HG02840 (cell line): ENCODE measurements at regions not wholly inside any gene's neighbourhood (a gene's known extent, or its start where the extent isn't known, plus 50 kb on each side); places are given as distances from the start of the nearest gene placed in this dataset.

ENCODE experiments used
- ATAC-seq: cut with Tn5 transposase; IDR thresholded peaks from one replicate; pipeline ENCODE4 v1.9.1; 2021; ENCODE audit warnings: mild to moderate bottlenecking, moderate library complexity, moderate number of reproducible peaks; ENCODE audit not compliant: unreplicated experiment, low FRiP score

DNA sequence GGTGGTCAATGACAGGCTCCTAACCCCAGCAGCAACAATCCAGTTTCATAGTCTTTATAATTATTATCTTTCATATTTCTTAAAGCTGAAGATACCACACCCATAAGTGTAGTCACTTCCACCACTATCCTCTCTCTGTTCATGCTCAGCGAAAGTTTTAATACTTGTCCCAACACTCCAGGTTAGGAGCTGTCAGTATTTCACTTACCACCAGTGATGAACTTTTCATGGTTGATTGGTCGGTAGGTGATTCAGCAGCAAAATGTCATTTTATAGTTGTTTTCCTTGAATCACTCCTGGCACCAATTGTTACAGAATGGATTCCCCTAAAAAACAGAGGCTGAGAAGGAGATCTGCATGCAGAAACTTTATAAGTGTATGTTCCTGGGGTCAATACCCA is 324.9 kb downstream of the CCDC85A start:
- no peak for ATAC-seq

DNA sequence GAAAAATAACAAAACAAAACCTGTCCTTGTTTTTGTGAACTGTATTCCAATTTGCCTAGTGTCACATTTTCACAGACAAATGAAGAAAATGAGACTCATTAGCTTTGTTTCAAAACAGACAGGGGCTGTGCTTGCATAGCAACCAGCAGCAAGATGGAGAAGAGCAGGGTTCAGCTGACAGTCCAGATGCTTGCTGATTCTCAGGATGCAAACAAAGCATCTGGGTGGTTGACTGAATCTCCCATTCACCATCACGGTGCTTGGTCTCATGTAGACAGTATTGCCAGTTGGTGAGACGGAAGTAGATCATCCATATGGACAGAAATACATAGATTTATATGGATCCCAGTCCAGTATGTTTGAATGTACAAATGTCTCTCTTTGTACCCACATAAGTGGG is 326.8 kb downstream of the CCDC85A start:
- no peak for ATAC-seq

DNA sequence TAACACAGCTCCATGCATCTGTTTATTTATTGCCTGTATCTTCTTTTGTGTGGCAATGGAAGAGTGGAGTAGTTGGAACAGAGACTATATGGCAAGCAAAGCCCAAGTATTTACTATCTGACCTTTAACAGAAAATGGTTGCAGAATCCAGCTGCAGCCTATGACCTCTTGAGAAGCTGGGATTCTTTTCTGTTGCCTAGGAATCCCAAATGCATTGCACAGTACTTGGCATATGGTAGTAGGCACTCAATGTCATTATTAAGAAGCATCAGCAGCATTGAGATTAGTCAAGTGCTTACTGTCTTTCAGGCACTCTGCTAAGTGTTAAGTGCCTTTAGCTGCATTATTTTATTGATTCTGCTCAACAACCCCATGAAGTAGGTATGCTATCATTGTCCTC is 331.6 kb downstream of the CCDC85A start:
- ATAC-seq, result no peak

DNA sequence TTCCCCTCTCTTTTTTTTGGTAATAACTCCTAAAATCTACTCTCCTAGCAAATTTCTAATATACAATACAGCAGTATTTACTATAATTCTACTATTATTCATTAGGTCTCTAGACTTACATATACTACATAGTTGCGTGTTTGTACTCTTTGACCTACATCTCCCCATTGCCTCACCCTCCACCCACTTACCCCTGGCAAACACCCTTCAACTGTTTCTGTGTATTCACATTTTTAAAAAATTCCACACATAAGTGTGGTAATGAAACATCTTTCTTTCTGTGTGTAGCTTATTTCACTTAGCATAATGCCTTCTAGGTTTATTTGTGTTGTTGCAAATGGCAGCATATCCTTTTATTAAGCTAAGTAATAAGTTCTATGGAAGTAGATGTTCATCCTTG is 336.0 kb downstream of the CCDC85A start:
- ATAC-seq, result no peak

DNA sequence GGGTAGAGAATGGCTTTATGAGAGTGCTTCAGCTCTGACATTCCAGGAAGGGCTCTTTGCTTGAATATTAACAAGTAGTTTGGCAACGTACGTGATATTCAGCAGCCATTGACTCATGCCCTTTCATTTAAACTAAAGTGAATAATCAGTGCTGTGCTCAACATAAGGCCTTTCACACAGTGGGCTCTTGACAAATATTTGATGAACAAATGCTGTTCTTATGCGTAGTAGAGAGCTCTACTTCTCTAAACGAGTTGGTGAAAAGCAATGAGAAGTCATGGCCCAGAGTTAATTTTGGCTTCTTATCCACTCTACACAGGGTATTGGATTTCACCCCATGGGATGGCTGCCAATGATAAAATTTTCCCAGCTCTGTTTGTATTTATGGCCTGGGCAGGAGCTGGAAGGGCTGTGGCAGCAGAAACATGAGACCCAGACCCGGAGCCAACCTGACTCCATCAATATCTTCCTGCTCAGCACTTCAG is 338.9 kb downstream of the CCDC85A start:
- ATAC-seq, result no peak

DNA sequence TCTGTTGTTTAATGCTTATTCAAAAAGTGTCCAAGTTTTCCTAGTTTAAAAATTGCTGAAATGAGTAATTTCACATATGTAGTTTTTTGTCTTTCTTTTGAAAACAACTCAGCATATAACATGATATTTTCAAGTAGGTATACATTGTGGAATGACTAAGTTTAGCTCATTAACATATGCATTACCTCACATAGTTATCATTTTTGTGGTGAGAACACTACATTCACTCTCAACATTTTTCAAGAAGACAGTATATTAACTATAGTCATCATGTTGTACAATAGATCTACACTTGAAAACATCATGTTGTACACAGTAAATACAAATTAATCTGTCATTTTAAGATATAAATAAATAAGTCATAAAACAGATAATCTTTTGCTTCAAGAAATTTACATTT is 340.0 kb downstream of the CCDC85A start:
- no peak for ATAC-seq

DNA sequence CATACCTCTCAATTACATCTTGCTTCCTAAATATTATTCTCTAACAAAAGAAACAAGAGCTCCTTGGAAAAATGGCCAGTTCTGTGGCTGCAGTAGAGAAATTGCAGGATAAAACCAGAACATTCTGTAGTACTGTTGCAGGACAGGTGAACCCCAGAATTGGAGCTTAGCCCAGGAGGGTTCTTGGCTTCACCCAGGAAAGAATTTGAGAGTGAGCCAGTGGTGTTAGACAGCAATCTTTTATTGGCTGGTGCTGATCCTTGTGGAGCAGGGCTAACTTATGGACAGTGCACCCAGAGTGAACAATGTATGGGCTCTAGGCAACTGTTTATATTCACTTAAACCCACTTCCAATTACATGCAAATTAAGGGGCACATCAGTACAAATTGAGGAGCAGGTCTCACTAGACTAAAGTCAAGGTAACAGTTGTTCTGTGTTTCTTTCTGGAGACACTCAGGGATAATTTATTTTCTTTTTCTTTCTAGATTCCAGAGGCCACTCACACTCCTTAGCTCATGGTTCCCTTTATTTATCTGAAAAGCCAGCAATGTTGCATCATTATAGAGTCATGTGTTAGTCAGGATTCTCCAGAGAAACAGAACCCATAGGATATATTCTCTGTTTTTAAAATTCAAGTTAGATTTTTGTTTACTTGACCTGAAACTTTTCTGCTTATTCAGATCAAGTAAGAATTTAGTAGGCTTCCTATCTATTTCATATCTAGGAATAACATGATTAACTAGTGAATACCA is 348.1 kb downstream of the CCDC85A start:
- ATAC-seq, result no peak

DNA sequence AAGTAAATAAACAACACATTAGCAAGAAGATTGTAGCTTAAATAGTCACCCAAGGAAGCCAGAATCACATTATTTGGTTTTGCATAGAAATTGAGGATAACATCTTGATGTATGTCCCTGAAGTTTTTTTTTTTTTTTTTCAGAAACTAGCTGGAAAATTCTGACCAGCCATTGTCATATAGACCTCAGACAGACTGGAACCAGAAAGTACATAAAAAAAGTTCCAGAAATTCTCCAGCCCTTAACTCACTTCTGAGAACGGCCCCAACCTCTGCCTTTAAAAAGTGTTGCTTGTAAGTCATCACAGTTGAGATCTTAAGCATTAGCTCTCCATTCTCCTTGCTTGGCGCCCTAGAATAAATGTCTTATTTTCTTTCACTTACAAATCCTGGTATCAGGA is 350.5 kb downstream of the CCDC85A start:
- ATAC-seq, result no peak

DNA sequence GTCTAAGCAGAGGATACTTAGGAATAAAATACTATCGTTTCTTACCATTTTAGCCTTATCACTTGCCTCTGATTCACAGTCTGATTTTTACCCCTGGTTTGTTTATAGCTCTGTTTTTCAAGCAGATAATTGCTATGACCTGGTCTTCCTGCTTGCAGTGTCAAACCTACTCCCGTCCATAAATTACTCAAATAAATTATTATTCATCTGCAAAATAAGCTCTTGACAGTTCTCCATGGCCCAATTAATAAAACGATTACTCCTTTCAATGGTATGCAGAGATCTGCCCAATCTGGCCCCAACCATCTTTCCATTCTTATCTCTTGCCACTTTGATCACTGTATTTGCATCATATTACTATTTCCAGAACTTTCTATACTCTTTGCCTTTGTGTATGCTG is 354.0 kb downstream of the CCDC85A start:
- ATAC-seq, result no peak

DNA sequence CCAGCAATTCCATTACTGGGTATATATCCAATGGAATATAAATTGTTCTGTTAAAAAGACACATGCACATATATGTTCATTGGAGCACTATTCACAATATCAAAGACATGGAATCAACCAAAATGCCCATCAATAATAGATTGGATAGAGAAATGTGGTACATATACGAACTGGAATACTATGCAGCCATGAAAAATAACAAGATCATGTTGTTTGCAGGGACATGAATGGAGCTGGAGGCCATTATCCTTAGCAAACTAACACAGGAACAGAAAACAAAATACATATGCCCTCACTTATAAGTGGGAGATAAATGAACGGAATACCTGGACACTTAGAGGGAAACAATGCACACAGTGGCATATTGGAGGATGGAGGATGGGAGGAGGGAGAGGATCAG is 355.8 kb downstream of the CCDC85A start:
- no peak for ATAC-seq

DNA sequence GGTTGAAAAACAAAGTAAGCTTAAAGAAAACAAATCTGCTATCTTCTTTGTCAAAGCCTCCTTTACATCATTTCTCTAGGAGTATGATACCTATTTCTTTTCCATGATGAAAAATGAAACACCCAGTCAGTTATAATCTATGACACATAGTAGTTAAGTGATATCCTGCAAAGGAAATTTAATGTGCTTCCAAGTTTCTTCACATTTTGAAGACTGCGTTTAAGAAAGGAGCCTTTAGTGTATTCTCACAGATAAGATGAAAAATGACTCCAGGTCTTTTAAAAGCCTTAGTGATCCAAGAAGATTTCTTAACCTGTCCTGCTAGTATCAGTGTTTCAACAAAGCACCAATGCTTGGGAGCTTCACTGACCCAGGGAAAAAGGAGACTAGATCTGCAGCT is 356.7 kb downstream of the CCDC85A start:
- ATAC-seq, result no peak

DNA sequence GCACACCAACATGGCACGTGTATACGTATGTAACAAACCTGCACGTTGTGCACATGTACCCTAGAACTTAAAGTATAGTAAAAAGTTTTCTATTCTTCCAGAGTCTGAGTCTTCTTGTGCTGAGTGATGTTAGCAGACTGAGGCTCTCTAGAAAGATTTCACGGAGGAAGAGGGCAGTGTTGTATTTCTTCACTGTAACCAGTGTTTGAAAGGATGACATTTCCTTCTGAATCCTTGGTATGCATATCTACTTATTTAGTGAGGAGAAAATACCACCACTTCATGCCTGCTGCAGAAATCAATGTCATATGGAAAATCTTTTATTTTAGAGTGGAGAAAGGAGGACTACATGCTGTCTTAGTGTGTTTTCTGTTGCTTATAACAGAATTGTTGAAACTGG is 357.1 kb downstream of the CCDC85A start:
- ATAC-seq, result no peak

DNA sequence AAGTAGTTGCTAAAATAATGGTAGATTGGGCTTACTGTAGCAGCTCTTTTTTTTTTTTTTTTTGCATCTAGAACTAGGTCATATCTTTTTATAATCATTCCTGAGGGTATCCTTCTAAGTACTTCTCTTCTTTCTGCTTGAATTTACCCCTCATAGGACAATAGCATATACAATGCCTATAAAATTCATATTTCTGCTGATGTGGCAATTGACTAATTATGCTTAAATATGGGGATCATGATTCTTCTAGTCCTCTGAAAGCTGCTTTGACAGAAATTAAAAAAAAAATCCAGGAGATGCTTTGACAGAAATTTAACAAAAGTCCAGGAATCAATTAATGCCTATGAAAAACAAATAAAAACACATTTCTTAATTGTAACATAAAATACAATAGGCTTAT is 358.4 kb downstream of the CCDC85A start:
- no peak for ATAC-seq

DNA sequence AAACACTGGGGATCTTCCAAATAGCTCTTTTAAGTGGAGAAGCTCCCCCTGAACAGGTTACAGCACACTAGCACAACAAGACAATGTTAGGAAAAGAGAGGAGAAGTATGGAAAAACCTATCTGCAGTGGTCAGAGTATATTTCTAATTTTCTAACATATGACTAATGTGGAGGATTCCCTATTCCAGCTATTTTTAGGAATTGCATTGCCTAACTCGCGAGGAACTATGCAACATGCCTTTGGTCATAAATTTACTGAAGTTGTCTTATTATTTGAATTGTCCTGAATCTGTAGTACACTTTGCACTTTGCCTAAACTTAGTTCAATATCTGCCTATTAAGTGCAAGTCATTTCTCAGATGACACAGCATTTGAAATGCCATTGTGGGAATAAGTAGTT is 381.4 kb downstream of the CCDC85A start:
- ATAC-seq, result no peak

DNA sequence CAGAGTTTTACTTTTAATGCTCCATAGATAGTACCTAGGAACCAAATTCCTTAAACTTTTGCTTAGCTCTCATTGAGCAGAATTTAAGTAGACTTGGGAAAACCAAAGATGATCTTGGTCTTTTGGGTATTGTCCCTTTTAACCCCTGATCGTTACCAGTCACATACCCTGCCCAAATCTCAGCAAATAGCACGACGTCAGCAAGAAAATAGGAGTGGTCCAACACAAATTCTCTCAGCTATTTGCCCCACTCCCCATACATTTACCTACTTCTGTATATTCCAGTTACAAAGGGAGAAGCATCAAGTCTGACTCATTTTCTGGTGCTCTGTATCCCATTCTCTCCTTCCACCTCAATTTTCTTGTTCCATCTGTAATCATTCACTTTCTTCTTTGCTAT is 387.3 kb downstream of the CCDC85A start:
- ATAC-seq, result no peak

DNA sequence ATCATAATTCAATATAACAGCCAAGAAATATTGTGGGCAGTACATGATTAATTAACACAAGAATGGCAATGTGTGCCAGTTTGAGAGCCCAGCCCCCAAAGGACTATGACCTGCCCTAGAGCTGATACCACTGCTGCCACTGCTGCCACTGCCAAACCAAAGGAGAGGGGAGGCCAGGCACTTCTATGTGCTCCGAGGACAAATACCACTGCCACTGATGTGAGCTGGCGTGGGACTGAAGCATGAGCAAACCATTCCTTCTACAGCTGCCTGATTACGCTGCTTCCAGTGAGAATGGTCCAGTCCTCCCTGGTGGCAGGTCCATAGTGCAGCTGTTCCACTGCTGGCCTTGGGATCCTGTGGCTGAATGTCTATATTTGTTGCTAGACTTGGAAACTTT is 392.2 kb downstream of the CCDC85A start:
- ATAC-seq, result no peak

DNA sequence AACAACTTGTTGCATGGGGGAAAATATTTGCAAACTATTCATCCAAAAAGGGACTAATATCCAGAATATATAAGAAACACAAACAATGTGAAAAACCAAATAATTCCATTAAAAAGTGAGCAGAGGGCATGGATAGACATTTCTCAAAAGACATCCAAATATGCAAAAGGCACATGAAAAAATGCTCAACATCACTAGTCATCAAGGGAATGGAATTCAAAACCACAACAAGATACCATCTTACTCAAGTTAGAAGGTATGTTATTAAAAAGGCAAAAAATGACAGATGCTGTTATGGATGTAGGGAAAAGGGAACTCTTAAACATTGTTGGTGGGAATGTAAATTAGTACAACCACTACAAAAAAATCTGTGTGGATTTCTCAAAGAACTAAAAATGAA is 396.5 kb downstream of the CCDC85A start:
- no peak for ATAC-seq

DNA sequence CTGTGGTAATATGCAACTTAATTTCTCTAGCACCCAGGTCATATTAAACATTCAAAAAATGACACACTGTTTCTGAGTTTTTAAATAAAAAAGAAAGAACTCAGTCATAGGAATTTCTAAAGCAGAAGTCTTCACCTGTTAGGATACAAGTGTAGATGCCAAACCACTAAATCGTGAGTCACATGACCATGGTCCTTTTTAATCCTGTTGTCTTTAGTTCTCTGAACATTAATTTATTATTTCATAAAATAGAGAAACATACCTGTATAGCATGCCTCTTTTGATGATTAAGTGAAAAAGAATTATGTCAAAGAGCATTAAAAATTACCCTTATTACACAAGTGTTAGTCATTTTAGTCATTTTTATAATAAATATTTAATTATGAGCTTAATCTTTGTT is 398.8 kb downstream of the CCDC85A start:
- no peak for ATAC-seq

DNA sequence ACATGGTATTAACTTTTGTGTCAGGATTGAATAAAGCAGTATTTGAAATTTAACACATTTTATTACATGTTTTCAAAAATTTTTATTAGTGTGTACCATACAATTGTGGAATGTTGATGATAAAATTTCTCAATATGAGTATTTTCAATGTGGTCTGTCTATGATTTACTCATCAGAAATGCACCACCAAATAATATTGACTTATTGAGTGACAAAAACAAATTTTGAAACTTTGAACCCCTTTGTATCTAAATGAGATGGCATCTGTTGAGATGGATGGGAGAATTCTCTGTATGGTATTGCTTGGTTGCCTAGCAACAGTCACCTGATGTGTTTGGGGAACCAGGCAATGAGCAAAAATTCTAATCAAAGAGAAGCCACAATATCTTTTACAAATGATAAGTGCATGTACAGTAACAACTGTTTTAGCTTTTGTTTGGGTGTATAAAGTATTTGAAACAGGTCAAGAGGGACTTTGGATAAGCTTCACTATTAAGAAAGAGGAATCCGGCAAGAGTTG is 400.1 kb downstream of the CCDC85A start:
- ATAC-seq, result no peak

DNA sequence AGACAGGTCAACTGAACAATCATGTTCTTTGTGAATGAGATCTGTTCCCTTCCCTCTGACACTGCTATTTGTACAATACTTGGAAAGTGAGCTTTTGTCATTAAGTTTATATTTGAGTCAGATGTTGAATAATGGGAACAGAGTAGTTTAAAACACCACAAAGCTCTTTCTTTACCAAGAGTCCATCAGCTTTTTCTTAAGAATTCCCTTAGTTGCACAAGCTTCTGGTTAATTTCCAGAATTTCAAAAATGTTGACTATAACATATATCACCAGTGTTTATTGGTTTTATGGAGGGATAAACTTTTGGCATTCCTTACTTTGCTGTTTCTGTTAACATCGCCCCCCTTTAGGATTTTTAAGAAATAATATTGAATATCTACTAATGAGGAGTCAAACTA is 403.7 kb downstream of the CCDC85A start:
- ATAC-seq, result no peak

DNA sequence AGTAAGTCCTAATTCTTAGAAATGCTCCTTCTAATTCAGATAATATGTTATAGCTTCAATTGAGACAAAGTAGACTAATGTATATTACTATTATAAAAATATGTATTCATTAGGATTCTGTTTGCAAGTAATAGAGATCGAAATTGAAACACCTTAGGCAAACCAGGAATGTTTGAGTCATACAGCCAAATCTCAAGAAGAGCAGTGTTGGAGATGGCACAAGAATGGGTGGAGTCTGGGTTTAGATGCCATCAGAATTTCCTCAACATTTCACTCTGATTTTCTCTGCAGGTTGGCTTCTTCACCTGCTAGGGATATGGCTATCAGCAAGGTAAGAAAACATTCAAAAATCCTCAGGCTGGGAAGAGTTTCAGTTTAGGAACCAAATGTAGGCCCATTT is 405.4 kb downstream of the CCDC85A start:
- ATAC-seq, result no peak

DNA sequence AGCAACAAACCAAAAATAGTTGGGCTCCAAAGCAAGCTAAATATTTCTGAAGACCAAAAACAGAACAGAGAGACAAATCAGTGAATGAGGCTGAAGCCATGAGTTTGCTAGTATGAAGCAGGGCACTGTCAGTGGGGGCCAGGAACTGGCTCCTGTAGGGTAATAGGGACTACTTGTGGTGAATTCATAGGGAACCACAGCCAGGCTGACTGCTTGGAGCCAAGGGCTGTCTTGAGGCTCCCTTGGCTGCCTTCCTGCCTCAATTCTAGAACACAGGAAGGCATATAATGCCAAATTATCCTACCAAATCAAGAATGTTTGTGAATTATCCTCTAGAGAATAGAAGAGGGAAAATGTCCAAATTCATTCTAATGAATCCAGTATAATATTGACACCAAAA is 406.0 kb downstream of the CCDC85A start:
- no peak for ATAC-seq

DNA sequence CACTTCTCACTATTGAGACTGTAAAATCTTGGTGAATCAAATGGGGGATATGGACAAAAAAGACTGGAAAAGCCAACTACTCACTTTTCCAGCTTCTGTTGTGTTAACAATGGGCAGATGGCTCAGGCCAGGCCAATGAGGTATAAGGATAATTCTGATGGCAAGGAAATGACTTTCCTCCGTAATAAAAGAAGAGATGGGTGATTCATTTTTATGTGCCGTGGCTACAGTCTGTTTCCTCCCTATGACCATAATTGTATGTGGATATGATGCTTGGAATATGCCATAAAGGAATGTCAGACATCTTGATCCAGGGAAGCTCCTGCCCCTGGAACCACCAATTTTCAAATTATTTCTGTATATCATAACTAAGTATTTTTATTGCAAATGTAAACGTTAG is 406.8 kb downstream of the CCDC85A start:
- no peak for ATAC-seq
